ENCODE measurements at regions not wholly inside any gene's neighbourhood (a gene's known extent, or its start where the extent isn't known, plus 50 kb on each side); places are given as distances from the start of the nearest gene placed in this dataset.

DNA sequence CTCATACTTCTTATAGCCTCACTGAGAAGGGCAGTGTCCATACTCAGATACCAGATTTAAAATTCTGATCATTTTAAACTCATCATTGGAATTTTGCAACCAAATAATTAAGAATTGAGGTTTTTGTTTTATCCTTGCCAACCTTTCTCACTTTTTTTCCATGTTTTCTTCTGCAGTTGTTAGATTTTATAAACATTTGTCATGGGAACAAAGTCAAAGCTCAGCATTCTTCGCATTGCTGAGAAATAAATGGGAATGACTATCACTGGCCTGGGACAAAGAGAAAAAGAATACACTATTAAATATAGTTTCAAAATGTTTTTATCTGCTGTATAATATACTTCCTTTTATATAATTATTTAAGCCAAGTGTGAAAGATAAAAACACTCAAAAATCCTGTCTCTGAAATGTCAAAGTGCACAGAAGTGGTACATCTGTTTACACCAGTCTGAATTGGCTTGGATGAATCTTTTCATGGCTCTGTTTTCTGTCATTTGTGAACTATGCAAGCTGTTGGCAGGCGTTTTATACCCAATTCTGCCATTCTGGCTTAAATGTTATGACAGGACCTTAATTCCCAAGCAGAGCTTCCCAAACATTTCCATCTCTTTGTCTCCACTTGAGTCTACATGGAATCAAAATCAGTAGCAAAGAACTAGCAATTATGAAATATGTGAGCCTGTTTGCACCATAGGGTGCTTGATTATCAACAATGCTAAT is 249.3 kb upstream of the SYT4 start:
- no peak for TF ChIP-seq MYC (IDR thresholded peaks at IDR 0.05; ENCODE audit: low read depth, low read length)
- TF ChIP-seq, protein P1, sequence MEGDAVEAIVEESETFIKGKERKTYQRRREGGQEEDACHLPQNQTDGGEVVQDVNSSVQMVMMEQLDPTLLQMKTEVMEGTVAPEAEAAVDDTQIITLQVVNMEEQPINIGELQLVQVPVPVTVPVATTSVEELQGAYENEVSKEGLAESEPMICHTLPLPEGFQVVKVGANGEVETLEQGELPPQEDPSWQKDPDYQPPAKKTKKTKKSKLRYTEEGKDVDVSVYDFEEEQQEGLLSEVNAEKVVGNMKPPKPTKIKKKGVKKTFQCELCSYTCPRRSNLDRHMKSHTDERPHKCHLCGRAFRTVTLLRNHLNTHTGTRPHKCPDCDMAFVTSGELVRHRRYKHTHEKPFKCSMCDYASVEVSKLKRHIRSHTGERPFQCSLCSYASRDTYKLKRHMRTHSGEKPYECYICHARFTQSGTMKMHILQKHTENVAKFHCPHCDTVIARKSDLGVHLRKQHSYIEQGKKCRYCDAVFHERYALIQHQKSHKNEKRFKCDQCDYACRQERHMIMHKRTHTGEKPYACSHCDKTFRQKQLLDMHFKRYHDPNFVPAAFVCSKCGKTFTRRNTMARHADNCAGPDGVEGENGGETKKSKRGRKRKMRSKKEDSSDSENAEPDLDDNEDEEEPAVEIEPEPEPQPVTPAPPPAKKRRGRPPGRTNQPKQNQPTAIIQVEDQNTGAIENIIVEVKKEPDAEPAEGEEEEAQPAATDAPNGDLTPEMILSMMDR (IDR thresholded peaks at IDR 0.05; ENCODE audit: low read depth, low read length): no peak
- no peak for TF ChIP-seq POLR2A (IDR thresholded peaks at IDR 0.05; ENCODE audit: extremely low read depth, insufficient read length)
- no peak overlapping the region for H3K4me3 ChIP-seq (ENCODE audit: low read depth, low read length)
- DNase-seq (ENCODE audit: low read depth): no peak

DNA sequence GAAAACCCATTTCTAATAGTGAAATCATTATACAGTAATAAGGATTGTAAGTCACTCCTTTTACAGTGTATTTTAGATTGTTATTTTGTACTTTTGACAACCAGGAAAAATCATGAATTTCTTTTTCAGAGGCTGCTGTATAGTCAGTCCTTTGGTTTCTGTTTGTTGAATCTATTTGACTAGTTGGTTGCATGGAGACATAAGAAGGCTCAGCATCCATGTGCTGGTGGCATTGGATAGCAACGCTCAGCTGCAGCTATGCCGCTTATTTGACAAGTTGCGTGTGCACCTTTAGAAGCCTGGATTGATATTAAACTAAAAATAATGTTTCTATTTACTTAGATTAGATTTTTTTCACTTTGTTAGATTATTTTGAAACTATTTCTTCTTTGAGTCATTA is 254.1 kb upstream of the SYT4 start:
- DNase-seq (ENCODE audit: low read depth): no peak
- TF ChIP-seq, protein P1 (IDR thresholded peaks at IDR 0.05; ENCODE audit: low read depth, low read length): no peak
- TF ChIP-seq POLR2A (IDR thresholded peaks at IDR 0.05; ENCODE audit: extremely low read depth, insufficient read length) (no peak), MYC (IDR thresholded peaks at IDR 0.05; ENCODE audit: low read depth, low read length) (no peak)
- TF ChIP-seq, protein P2, sequence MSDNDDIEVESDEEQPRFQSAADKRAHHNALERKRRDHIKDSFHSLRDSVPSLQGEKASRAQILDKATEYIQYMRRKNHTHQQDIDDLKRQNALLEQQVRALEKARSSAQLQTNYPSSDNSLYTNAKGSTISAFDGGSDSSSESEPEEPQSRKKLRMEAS (IDR thresholded peaks at IDR 0.05; ENCODE audit: low read depth, low read length): no peak
- no peak overlapping the region for H3K4me3 ChIP-seq (ENCODE audit: low read depth, low read length)

DNA sequence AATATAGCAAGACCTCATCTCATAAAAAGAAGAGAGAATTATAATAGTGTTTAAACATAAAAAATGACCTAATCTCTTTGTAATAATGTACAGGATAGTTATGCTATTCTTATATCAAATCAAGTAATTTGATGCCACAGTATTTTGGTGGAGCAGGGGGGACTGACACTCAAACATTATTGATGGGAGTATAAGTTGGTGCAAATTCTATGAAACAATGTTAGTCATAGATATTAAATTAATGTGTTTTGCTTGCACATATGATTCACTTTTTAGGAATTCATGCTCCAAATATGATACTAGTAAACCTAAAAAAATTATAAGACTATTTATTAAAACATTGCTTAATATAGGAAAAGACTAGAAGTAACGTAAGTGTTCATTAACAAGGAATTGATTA is 256.1 kb upstream of the SYT4 start:
- DNase-seq (ENCODE audit: low read depth): no peak
- no peak overlapping the region for H3K4me3 ChIP-seq (ENCODE audit: low read depth, low read length)
- TF ChIP-seq MYC (IDR thresholded peaks at IDR 0.05; ENCODE audit: low read depth, low read length) (no peak), POLR2A (IDR thresholded peaks at IDR 0.05; ENCODE audit: extremely low read depth, insufficient read length) (no peak)
- TF ChIP-seq, protein P1 (IDR thresholded peaks at IDR 0.05; ENCODE audit: low read depth, low read length): no peak
- TF ChIP-seq, protein P2 (IDR thresholded peaks at IDR 0.05; ENCODE audit: low read depth, low read length): no peak

DNA sequence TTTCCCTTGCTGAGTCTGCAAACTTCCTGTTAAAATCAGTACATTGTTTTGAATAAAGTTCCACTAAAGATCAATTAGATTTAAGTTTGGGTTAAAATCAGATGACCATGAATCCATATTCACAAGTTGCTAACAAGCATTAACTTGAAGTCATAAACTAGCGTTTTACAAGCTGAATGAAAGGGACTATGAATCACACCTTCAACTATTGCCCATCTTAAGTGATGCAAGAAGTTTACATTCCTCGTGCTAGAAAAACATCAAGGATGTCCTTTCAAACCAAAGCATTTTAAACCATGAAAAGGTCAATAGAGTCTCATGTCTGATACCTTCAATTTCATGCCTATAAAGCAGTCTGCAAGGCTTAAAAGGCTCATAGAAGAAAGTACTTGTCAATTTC is 257.2 kb upstream of the SYT4 start:
- H3K4me3 ChIP-seq (ENCODE audit: low read depth, low read length): no peak overlapping the region
- TF ChIP-seq MYC (IDR thresholded peaks at IDR 0.05; ENCODE audit: low read depth, low read length) (no peak), POLR2A (IDR thresholded peaks at IDR 0.05; ENCODE audit: extremely low read depth, insufficient read length) (no peak)
- TF ChIP-seq, protein P2 (IDR thresholded peaks at IDR 0.05; ENCODE audit: low read depth, low read length): no peak
- TF ChIP-seq, protein P1 (IDR thresholded peaks at IDR 0.05; ENCODE audit: low read depth, low read length): no peak
- no peak for DNase-seq (ENCODE audit: low read depth)

DNA sequence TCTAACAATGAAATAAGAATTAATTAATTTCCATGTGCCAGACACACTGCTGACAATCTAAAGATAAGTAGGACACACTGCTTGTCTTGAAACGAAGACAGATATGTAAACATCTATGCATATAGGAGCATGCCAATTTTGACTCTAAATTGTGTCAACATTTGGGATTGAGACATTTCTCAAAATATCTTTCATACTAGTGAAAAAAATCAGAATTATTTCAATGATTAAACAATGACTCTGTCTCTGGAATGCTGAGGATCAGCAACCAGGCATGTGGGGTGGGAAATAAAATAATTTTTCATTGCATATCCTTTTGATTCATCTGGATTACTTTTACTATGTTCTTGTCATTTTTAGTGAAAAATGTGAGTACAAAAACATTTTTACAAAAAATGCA is 262.6 kb upstream of the SYT4 start:
- no peak overlapping the region for H3K4me3 ChIP-seq (ENCODE audit: low read depth, low read length)
- TF ChIP-seq MYC (IDR thresholded peaks at IDR 0.05; ENCODE audit: low read depth, low read length) (no peak), POLR2A (IDR thresholded peaks at IDR 0.05; ENCODE audit: extremely low read depth, insufficient read length) (no peak)
- TF ChIP-seq, protein P2 (IDR thresholded peaks at IDR 0.05; ENCODE audit: low read depth, low read length): no peak
- TF ChIP-seq, protein P1 (IDR thresholded peaks at IDR 0.05; ENCODE audit: low read depth, low read length): no peak
- no peak for DNase-seq (ENCODE audit: low read depth)
